LNCaP clone FGC (cell line): ENCODE measurements at regions not wholly inside any gene's neighbourhood (a gene's known extent, or its start where the extent isn't known, plus 50 kb on each side); places are given as distances from the start of the nearest gene placed in this dataset.
"Not testable (repeated sequence)": the region's sequence is repeated elsewhere in the genome, so short reads cannot be mapped to it uniquely, and the experiment has no call there.

ENCODE experiments used
- DNase-seq: peaks from one replicate; pipeline ENCODE4 v3.0.0-alpha.2; 2011; ENCODE audit warnings: low read depth
- H3K4me3 ChIP-seq: 2 replicates; pipeline ENCODE4 v1.5.1; 2011; ENCODE audit warnings: mild to moderate bottlenecking, low read depth, low read length, control low read depth
- CTCF ChIP-seq: IDR thresholded peaks from 2 replicates; pipeline ENCODE4 v1.5.1; 2012; ENCODE audit warnings: mild to moderate bottlenecking; ENCODE audit not compliant: control insufficient read depth, insufficient read depth; ENCODE audit errors: extremely low read depth

GRCh38 chrY:21705309-21705708 is 170.6 kb downstream of the RBMY1A1 start:
- TF ChIP-seq CTCF: no peak
- H3K4me3 ChIP-seq: no peak overlapping the region
- peak; percentile 26 for DNase-seq

- not testable (repeated sequence) for DNase-seq, H3K4me3 ChIP-seq
These were observed 171.9 kb downstream of the RBMY1A1 start for GRCh38 chrY:21706611-21707010.

GRCh38 chrY:21735489-21736060 is 158.8 kb downstream of the RBMY1D start:
- not testable (repeated sequence) for DNase-seq, H3K4me3 ChIP-seq

- H3K4me3 ChIP-seq, DNase-seq: not testable (repeated sequence)
These were observed 149.3 kb downstream of the RBMY1D start for GRCh38 chrY:21744998-21745397.

GRCh38 chrY:21760243-21760642 is 134.1 kb downstream of the RBMY1D start:
- not testable (repeated sequence) for DNase-seq

GRCh38 chrY:21767824-21768223 is 126.5 kb downstream of the RBMY1D start:
- H3K4me3 ChIP-seq, DNase-seq: not testable (repeated sequence)

More at GRCh38 chrY:21760243-21760642, 134.1 kb downstream of the RBMY1D start:
- H3K4me3 ChIP-seq: not testable (repeated sequence)

- H3K4me3 ChIP-seq, DNase-seq: not testable (repeated sequence)
These were observed 112.0 kb downstream of the RBMY1D start for GRCh38 chrY:21782174-21782860.

GRCh38 chrY:21813484-21814233 is 80.7 kb downstream of the RBMY1D start:
- DNase-seq: no peak
- H3K4me3 ChIP-seq: no peak overlapping the region
- TF ChIP-seq CTCF: no peak

GRCh38 chrY:21814491-21814890 is 79.8 kb downstream of the RBMY1D start:
- DNase-seq: no peak
- no peak overlapping the region for H3K4me3 ChIP-seq
- TF ChIP-seq CTCF: no peak

GRCh38 chrY:21821881-21822280 is 72.4 kb downstream of the RBMY1D start:
- no peak for DNase-seq
- no peak overlapping the region for H3K4me3 ChIP-seq
- no peak for TF ChIP-seq CTCF
